Right atrium auricular region (tissue), 2 donors: ENCODE measurements at regions not wholly inside any gene's neighbourhood (a gene's known extent, or its start where the extent isn't known, plus 50 kb on each side); places are given as distances from the start of the nearest gene placed in this dataset.

Experiments used
- DNase-seq: peaks from one replicate; pipeline ENCODE4 v3.0.0-alpha.2; 2019; ENCODE audit warnings: low spot score
- H3K27ac ChIP-seq, 2 donors: fragments of 200-600 bp; sonication (generic); 1 replicate in 1 of 2; 2 replicates in 1 of 2; pipeline ENCODE4 v1.5.1; 2016 to 2019
- H3K27me3 ChIP-seq, 2 donors: fragments of 200-600 bp; sonication (generic); one replicate each; pipeline versions ENCODE4 v1.5.1 to v1.6.0; 2017 to 2019
- H3K36me3 ChIP-seq: fragments of 200-600 bp; sonication (generic); one replicate; pipeline ENCODE4 v1.5.1; 2016
- H3K4me1 ChIP-seq, 2 donors: fragments of 200-600 bp; sonication (generic); one replicate each; pipeline versions ENCODE4 v1.5.1 to v1.6.0; 2017 to 2019
- H3K4me3 ChIP-seq, 2 donors: fragments of 200-600 bp; sonication (generic); 1 replicate in 1 of 2; 2 replicates in 1 of 2; pipeline ENCODE4 v1.5.1; 2017 to 2019; ENCODE audit warnings: mild to moderate bottlenecking in 1 of 2, moderate library complexity in 1 of 2
- H3K9me3 ChIP-seq, 2 donors: fragments of 200-600 bp; sonication (generic); one replicate each; pipeline ENCODE4 v1.5.1; 2019
- CTCF ChIP-seq, 2 donors: fragments of 200-600 bp; sonication (generic); IDR thresholded peaks; one replicate each; pipeline ENCODE4 v1.5.1; 2019; ENCODE audit warnings: antibody characterized with exemption in 2 of 2

- H3K27me3 ChIP-seq: no peaks in the 10 kb centered on the region
- H3K36me3 ChIP-seq: no peaks in the 10 kb centered on the region
- no peaks in the 10 kb centered on the region for H3K9me3 ChIP-seq
- H3K4me3 ChIP-seq: no peak overlapping the region
- no peak overlapping the region for H3K27ac ChIP-seq
- no peaks in the 10 kb centered on the region for H3K4me1 ChIP-seq
- no peak for TF ChIP-seq CTCF (IDR thresholded peaks at IDR 0.05)
- DNase-seq: no peak
Observed at GRCh38 chr3:25895443-25895842, 105.6 kb downstream of the OXSM start.

GRCh38 chr3:25897019-25897418 is 107.1 kb downstream of the OXSM start:
- DNase-seq: no peak
- Histone ChIP-seq H3K27ac (no peak overlapping the region), H3K36me3 (no peaks in the 10 kb centered on the region), H3K27me3 (no peaks in the 10 kb centered on the region), H3K4me1 (no peaks in the 10 kb centered on the region), H3K9me3 (no peaks in the 10 kb centered on the region), H3K4me3 (no peak overlapping the region)
- TF ChIP-seq CTCF (IDR thresholded peaks at IDR 0.05): peak in 1 of 2 donors; percentile 41

- no peak for DNase-seq
- no peak overlapping the region for H3K27ac ChIP-seq
- no peak for TF ChIP-seq CTCF (IDR thresholded peaks at IDR 0.05)
- H3K27me3 ChIP-seq: no peaks in the 10 kb centered on the region
- H3K36me3 ChIP-seq: no peaks in the 10 kb centered on the region
- no peak overlapping the region for H3K4me3 ChIP-seq
- no peaks in the 10 kb centered on the region for H3K4me1 ChIP-seq
- H3K9me3 ChIP-seq: no peaks in the 10 kb centered on the region
Observed at GRCh38 chr3:25899352-25900101, 109.6 kb downstream of the OXSM start.

- TF ChIP-seq CTCF (IDR thresholded peaks at IDR 0.05): no peak
- Histone ChIP-seq H3K27ac (no peak overlapping the region), H3K9me3 (no peaks in the 10 kb centered on the region), H3K4me3 (no peak overlapping the region), H3K4me1 (no peaks in the 10 kb centered on the region), H3K27me3 (no peaks in the 10 kb centered on the region), H3K36me3 (no peaks in the 10 kb centered on the region)
- DNase-seq: no peak
Observed at GRCh38 chr3:25900161-25900560, 110.3 kb downstream of the OXSM start.

GRCh38 chr3:25901796-25902195 is 111.9 kb downstream of the OXSM start:
- H3K4me3 ChIP-seq: no peak overlapping the region
- no peaks in the 10 kb centered on the region for H3K27me3 ChIP-seq
- DNase-seq: no peak
- no peak for TF ChIP-seq CTCF (IDR thresholded peaks at IDR 0.05)
- H3K4me1 ChIP-seq: no peaks in the 10 kb centered on the region
- no peak overlapping the region for H3K27ac ChIP-seq
- no peaks in the 10 kb centered on the region for H3K9me3 ChIP-seq
- no peaks in the 10 kb centered on the region for H3K36me3 ChIP-seq

GRCh38 chr3:25902586-25902985 is 112.7 kb downstream of the OXSM start:
- Histone ChIP-seq H3K4me3 (no peak overlapping the region), H3K9me3 (no peaks in the 10 kb centered on the region), H3K36me3 (no peaks in the 10 kb centered on the region), H3K4me1 (no peaks in the 10 kb centered on the region), H3K27ac (no peak overlapping the region), H3K27me3 (no peaks in the 10 kb centered on the region)
- DNase-seq: no peak
- no peak for TF ChIP-seq CTCF (IDR thresholded peaks at IDR 0.05)
